ENCODE measurements at regions not wholly inside any gene's neighbourhood (a gene's known extent, or its start where the extent isn't known, plus 50 kb on each side); places are given as distances from the start of the nearest gene placed in this dataset.
A peak's percentile ranks its signal among the peaks of the same experiment; 100 is the strongest.

GRCh38 chr1:222457084-222457483 lies 90.8 kb downstream of the HHIPL2 start:
- Histone ChIP-seq H3K27ac (ENCODE audit: low read length) (no peak overlapping the region), H3K4me3 (ENCODE audit: low read length) (no peak overlapping the region), H3F3A (ENCODE audit: insufficient read depth, low read length, poor library complexity, severe bottlenecking) (no peaks in the 10 kb centered on the region), H2AFZ (ENCODE audit: low read depth, low read length) (no peak overlapping the region), H3K4me2 (ENCODE audit: low read length) (no peak overlapping the region), H3K79me2 (replicated peaks; ENCODE audit: insufficient read depth, low read length) (no peaks in the 10 kb centered on the region), H4K20me1 (ENCODE audit: insufficient read depth) (no peaks in the 10 kb centered on the region), H3K27me3 (ENCODE audit: insufficient read depth, low read depth, low read length) (no peaks in the 10 kb centered on the region), H3K36me3 (ENCODE audit: insufficient read depth, low read length) (no peaks in the 10 kb centered on the region), H3K9me2 (ENCODE audit: insufficient read depth, low read length) (no peaks in the 10 kb centered on the region), H3K9me3 (ENCODE audit: low read length) (no peaks in the 10 kb centered on the region), H3K9ac (ENCODE audit: low read length) (no peak overlapping the region)
- TF ChIP-seq EP300 (conservative IDR thresholded peaks at IDR 0.05; ENCODE audit: poor library complexity, severe bottlenecking) = no peak
- TF ChIP-seq MXI1 (conservative IDR thresholded peaks at IDR 0.05; ENCODE audit: poor library complexity, severe bottlenecking) = no peak
- no peak for TF ChIP-seq REST (IDR thresholded peaks at IDR 0.05; ENCODE audit: borderline replicate concordance)

GRCh38 chr1:222455188-222455879 lies 92.6 kb downstream of the HHIPL2 start:
- H3K27ac ChIP-seq (ENCODE audit: low read length) = no peak overlapping the region
- no peak overlapping the region for H3K4me3 ChIP-seq (ENCODE audit: low read length)
- H3K9me3 ChIP-seq (ENCODE audit: low read length) = no peaks in the 10 kb centered on the region
- no peaks in the 10 kb centered on the region for H3K9me2 ChIP-seq (ENCODE audit: insufficient read depth, low read length)
- no peaks in the 10 kb centered on the region for H3K27me3 ChIP-seq (ENCODE audit: insufficient read depth, low read depth, low read length)
- TF ChIP-seq SMC3 (conservative IDR thresholded peaks at IDR 0.05; ENCODE audit: poor library complexity) (peak; percentile 87), MXI1 (conservative IDR thresholded peaks at IDR 0.05; ENCODE audit: poor library complexity, severe bottlenecking) (peak; percentile 9), POLR2AphosphoS5 (IDR thresholded peaks at IDR 0.05) (no peak), CTCF (IDR thresholded peaks at IDR 0.05; ENCODE audit: poor library complexity, severe bottlenecking) (peak; percentile 90), EP300 (conservative IDR thresholded peaks at IDR 0.05; ENCODE audit: poor library complexity, severe bottlenecking) (peak; percentile 28), REST (IDR thresholded peaks at IDR 0.05; ENCODE audit: borderline replicate concordance) (no peak), RAD21 (conservative IDR thresholded peaks at IDR 0.05) (peak; percentile 95), TAF1 (IDR thresholded peaks at IDR 0.05; ENCODE audit: low read depth) (no peak), EZH2 (IDR thresholded peaks at IDR 0.05; ENCODE audit: borderline replicate concordance, insufficient read depth, low read length, poor library complexity, severe bottlenecking) (no peak)
- no peak overlapping the region for H3K9ac ChIP-seq (ENCODE audit: low read length)
- no peaks in the 10 kb centered on the region for H3K79me2 ChIP-seq (replicated peaks; ENCODE audit: insufficient read depth, low read length)
- no peaks in the 10 kb centered on the region for H4K20me1 ChIP-seq (ENCODE audit: insufficient read depth)
- no peaks in the 10 kb centered on the region for H3F3A ChIP-seq (ENCODE audit: insufficient read depth, low read length, poor library complexity, severe bottlenecking)
- H2AFZ ChIP-seq (ENCODE audit: low read depth, low read length) = no peak overlapping the region
- no peak overlapping the region for H3K4me2 ChIP-seq (ENCODE audit: low read length)
- no peaks in the 10 kb centered on the region for H3K36me3 ChIP-seq (ENCODE audit: insufficient read depth, low read length)

Data from neural cell (in vitro differentiated cells).